ENCODE measurements at regions not wholly inside any gene's neighbourhood (a gene's known extent, or its start where the extent isn't known, plus 50 kb on each side); places are given as distances from the start of the nearest gene placed in this dataset.

- TF ChIP-seq POLR2AphosphoS5 (IDR thresholded peaks at IDR 0.05; ENCODE audit: low read depth, low read length) (no peak), SIN3A (IDR thresholded peaks at IDR 0.05; ENCODE audit: borderline replicate concordance, insufficient read depth, low read length) (no peak), REST (IDR thresholded peaks at IDR 0.05; ENCODE audit: insufficient read depth in 1 of 2, low read depth in 2 of 2, low read length in 2 of 2) (no peak), FOXP2 (optimal IDR thresholded peaks at IDR 0.05; ENCODE audit: borderline replicate concordance, extremely low read depth, extremely low read length, insufficient read depth) (no peak), TAF1 (IDR thresholded peaks at IDR 0.05; ENCODE audit: borderline replicate concordance, insufficient read depth, low read length) (no peak)
Measured at GRCh38 chr1:217150366-217150765, 427.1 kb upstream of the ESRRG start.

- no peak for TF ChIP-seq REST (IDR thresholded peaks at IDR 0.05; ENCODE audit: insufficient read depth in 1 of 2, low read depth in 2 of 2, low read length in 2 of 2)
- TF ChIP-seq SIN3A (IDR thresholded peaks at IDR 0.05; ENCODE audit: borderline replicate concordance, insufficient read depth, low read length), result no peak
- no peak for TF ChIP-seq TAF1 (IDR thresholded peaks at IDR 0.05; ENCODE audit: borderline replicate concordance, insufficient read depth, low read length)
- no peak for TF ChIP-seq FOXP2 (optimal IDR thresholded peaks at IDR 0.05; ENCODE audit: borderline replicate concordance, extremely low read depth, extremely low read length, insufficient read depth)
- no peak for TF ChIP-seq POLR2AphosphoS5 (IDR thresholded peaks at IDR 0.05; ENCODE audit: low read depth, low read length)
Measured at GRCh38 chr1:217149791-217150190, 426.6 kb upstream of the ESRRG start.

GRCh38 chr1:217141711-217142110 lies 418.5 kb upstream of the ESRRG start:
- TF ChIP-seq TAF1 (IDR thresholded peaks at IDR 0.05; ENCODE audit: borderline replicate concordance, insufficient read depth, low read length) (no peak), POLR2AphosphoS5 (IDR thresholded peaks at IDR 0.05; ENCODE audit: low read depth, low read length) (no peak), FOXP2 (optimal IDR thresholded peaks at IDR 0.05; ENCODE audit: borderline replicate concordance, extremely low read depth, extremely low read length, insufficient read depth) (no peak), SIN3A (IDR thresholded peaks at IDR 0.05; ENCODE audit: borderline replicate concordance, insufficient read depth, low read length) (no peak), REST (IDR thresholded peaks at IDR 0.05; ENCODE audit: insufficient read depth in 1 of 2, low read depth in 2 of 2, low read length in 2 of 2) (no peak)

GRCh38 chr1:217140041-217140901 lies 417.0 kb upstream of the ESRRG start:
- TF ChIP-seq TAF1 (IDR thresholded peaks at IDR 0.05; ENCODE audit: borderline replicate concordance, insufficient read depth, low read length) (no peak), REST (IDR thresholded peaks at IDR 0.05; ENCODE audit: insufficient read depth in 1 of 2, low read depth in 2 of 2, low read length in 2 of 2) (no peak), SIN3A (IDR thresholded peaks at IDR 0.05; ENCODE audit: borderline replicate concordance, insufficient read depth, low read length) (no peak), POLR2AphosphoS5 (IDR thresholded peaks at IDR 0.05; ENCODE audit: low read depth, low read length) (no peak), FOXP2 (optimal IDR thresholded peaks at IDR 0.05; ENCODE audit: borderline replicate concordance, extremely low read depth, extremely low read length, insufficient read depth) (no peak)

Data from PFSK-1 (cell line).